ENCODE measurements at regions not wholly inside any gene's neighbourhood (a gene's known extent, or its start where the extent isn't known, plus 50 kb on each side); places are given as distances from the start of the nearest gene placed in this dataset.

- Histone ChIP-seq H3K4me1 (no peaks in the 10 kb centered on the region), H3K27ac (no peak overlapping the region), H3K9me3 (no peaks in the 10 kb centered on the region), H3K4me3 (no peak overlapping the region), H3K36me3 (no peaks in the 10 kb centered on the region), H3K27me3 (no peaks in the 10 kb centered on the region)
- TF ChIP-seq, protein P1, sequence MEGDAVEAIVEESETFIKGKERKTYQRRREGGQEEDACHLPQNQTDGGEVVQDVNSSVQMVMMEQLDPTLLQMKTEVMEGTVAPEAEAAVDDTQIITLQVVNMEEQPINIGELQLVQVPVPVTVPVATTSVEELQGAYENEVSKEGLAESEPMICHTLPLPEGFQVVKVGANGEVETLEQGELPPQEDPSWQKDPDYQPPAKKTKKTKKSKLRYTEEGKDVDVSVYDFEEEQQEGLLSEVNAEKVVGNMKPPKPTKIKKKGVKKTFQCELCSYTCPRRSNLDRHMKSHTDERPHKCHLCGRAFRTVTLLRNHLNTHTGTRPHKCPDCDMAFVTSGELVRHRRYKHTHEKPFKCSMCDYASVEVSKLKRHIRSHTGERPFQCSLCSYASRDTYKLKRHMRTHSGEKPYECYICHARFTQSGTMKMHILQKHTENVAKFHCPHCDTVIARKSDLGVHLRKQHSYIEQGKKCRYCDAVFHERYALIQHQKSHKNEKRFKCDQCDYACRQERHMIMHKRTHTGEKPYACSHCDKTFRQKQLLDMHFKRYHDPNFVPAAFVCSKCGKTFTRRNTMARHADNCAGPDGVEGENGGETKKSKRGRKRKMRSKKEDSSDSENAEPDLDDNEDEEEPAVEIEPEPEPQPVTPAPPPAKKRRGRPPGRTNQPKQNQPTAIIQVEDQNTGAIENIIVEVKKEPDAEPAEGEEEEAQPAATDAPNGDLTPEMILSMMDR (IDR thresholded peaks at IDR 0.05): no peak
- no peak for DNase-seq
- intact Hi-C loops (cut with DNase I; ENCODE audit: low total_unique reads): no loop called here
Measured at GRCh38 chr3:99087277-99087676, 185.8 kb upstream of the DCBLD2 start.

- H3K27ac ChIP-seq: no peak overlapping the region
- no peaks in the 10 kb centered on the region for H3K36me3 ChIP-seq
- no peak for DNase-seq
- TF ChIP-seq, protein P1 (IDR thresholded peaks at IDR 0.05): no peak
- intact Hi-C loops (cut with DNase I; ENCODE audit: low total_unique reads): no loop called here
- no peaks in the 10 kb centered on the region for H3K27me3 ChIP-seq
- H3K9me3 ChIP-seq: no peaks in the 10 kb centered on the region
- no peaks in the 10 kb centered on the region for H3K4me1 ChIP-seq
- no peak overlapping the region for H3K4me3 ChIP-seq
Measured at GRCh38 chr3:99084826-99085225, 183.3 kb upstream of the DCBLD2 start.

- no peaks in the 10 kb centered on the region for H3K4me1 ChIP-seq
- no peak for DNase-seq
- TF ChIP-seq, protein P1 (IDR thresholded peaks at IDR 0.05): no peak
- no peaks in the 10 kb centered on the region for H3K9me3 ChIP-seq
- no peaks in the 10 kb centered on the region for H3K27me3 ChIP-seq
- H3K36me3 ChIP-seq: no peaks in the 10 kb centered on the region
- H3K4me3 ChIP-seq: no peak overlapping the region
- H3K27ac ChIP-seq: no peak overlapping the region
- intact Hi-C loops (cut with DNase I; ENCODE audit: low total_unique reads): no loop called here
Measured at GRCh38 chr3:99084156-99084555, 182.7 kb upstream of the DCBLD2 start.

GRCh38 chr3:99071096-99071495 lies 169.6 kb upstream of the DCBLD2 start:
- H3K27ac ChIP-seq: no peak overlapping the region
- DNase-seq: no peak
- no peaks in the 10 kb centered on the region for H3K27me3 ChIP-seq
- H3K9me3 ChIP-seq: no peaks in the 10 kb centered on the region
- no peaks in the 10 kb centered on the region for H3K4me1 ChIP-seq
- no peak overlapping the region for H3K4me3 ChIP-seq
- TF ChIP-seq, protein P1 (IDR thresholded peaks at IDR 0.05): no peak
- H3K36me3 ChIP-seq: no peaks in the 10 kb centered on the region
- intact Hi-C loops (cut with DNase I; ENCODE audit: low total_unique reads): no loop called here

- TF ChIP-seq, protein P1 (IDR thresholded peaks at IDR 0.05): no peak
- Histone ChIP-seq H3K4me3 (no peak overlapping the region), H3K27me3 (no peaks in the 10 kb centered on the region)
Measured at GRCh38 chr3:99069973-99070372, 168.5 kb upstream of the DCBLD2 start.

DNA sequence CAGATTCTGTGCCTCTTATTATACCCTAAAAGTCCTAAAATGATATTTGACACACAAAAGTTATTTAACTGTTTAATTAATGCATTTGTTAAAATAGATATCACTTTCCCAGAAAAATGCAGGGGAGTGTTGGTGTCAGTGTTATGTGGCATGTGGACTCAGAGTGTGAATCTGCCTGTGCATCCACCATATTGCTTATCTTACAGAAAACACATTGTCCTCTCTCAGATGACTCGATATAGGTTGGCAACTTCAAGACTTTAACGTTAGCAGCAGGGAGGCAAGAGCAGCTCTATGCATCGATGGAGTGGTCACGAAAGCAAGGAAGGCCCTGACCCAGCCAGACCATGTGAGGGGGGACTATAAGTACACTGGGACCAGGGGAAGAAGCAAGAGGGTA lies 165.4 kb upstream of the DCBLD2 start:
- Histone ChIP-seq H3K9me3 (no peaks in the 10 kb centered on the region), H3K27ac (no peak overlapping the region), H3K27me3 (no peaks in the 10 kb centered on the region), H3K4me3 (no peak overlapping the region), H3K4me1 (no peaks in the 10 kb centered on the region), H3K36me3 (no peaks in the 10 kb centered on the region)
- intact Hi-C loops (cut with DNase I; ENCODE audit: low total_unique reads): no loop called here
- DNase-seq: no peak
- TF ChIP-seq, protein P1 (IDR thresholded peaks at IDR 0.05): no peak

More at GRCh38 chr3:99069973-99070372, 168.5 kb upstream of the DCBLD2 start:
- DNase-seq: no peak
- no peaks in the 10 kb centered on the region for H3K36me3 ChIP-seq
- H3K9me3 ChIP-seq: no peaks in the 10 kb centered on the region
- no peaks in the 10 kb centered on the region for H3K4me1 ChIP-seq
- intact Hi-C loops (cut with DNase I; ENCODE audit: low total_unique reads): no loop called here
- no peak overlapping the region for H3K27ac ChIP-seq
